ENCODE measurements at regions not wholly inside any gene's neighbourhood (a gene's known extent, or its start where the extent isn't known, plus 50 kb on each side); places are given as distances from the start of the nearest gene placed in this dataset.

- no peaks in the 10 kb centered on the region for H3K36me3 ChIP-seq (replicated peaks; ENCODE audit: low read depth, low read length)
- no peaks in the 10 kb centered on the region for H4K20me1 ChIP-seq (ENCODE audit: insufficient read depth, low read length)
- H3K4me2 ChIP-seq (ENCODE audit: low read length), result no peak overlapping the region
- no peaks in the 10 kb centered on the region for H3K79me2 ChIP-seq (ENCODE audit: low read length)
- no peak overlapping the region for H3K27ac ChIP-seq (ENCODE audit: low read length)
- no peak overlapping the region for H3K9ac ChIP-seq (ENCODE audit: low read length)
- H2AFZ ChIP-seq (ENCODE audit: low read depth, low read length), result no peak overlapping the region
- H3K27me3 ChIP-seq (ENCODE audit: low read depth, low read length), result no peaks in the 10 kb centered on the region
- no peak overlapping the region for H3K4me3 ChIP-seq (ENCODE audit: low read length)
- no peaks in the 10 kb centered on the region for H3K9me3 ChIP-seq (ENCODE audit: insufficient read depth, low read length)
- TF ChIP-seq EZH2phosphoT487 (IDR thresholded peaks at IDR 0.05; ENCODE audit: low read depth) (no peak), CTCF (IDR thresholded peaks at IDR 0.05; ENCODE audit: low read depth, low read length) (no peak)
- H3K4me1 ChIP-seq (ENCODE audit: low read length), result no peaks in the 10 kb centered on the region
Measured at GRCh38 chr4:155532373-155533085, 134.1 kb upstream of the GUCY1A1 start.

GRCh38 chr4:155530857-155531256, 135.8 kb upstream of the GUCY1A1 start:
- no peak for TF ChIP-seq EZH2phosphoT487 (IDR thresholded peaks at IDR 0.05; ENCODE audit: low read depth)
- TF ChIP-seq CTCF (IDR thresholded peaks at IDR 0.05; ENCODE audit: low read depth, low read length), result no peak
- Histone ChIP-seq H3K4me2 (ENCODE audit: low read length) (no peak overlapping the region), H3K9me3 (ENCODE audit: insufficient read depth, low read length) (no peaks in the 10 kb centered on the region), H3K27ac (ENCODE audit: low read length) (no peak overlapping the region), H3K79me2 (ENCODE audit: low read length) (no peaks in the 10 kb centered on the region), H3K9ac (ENCODE audit: low read length) (no peak overlapping the region), H2AFZ (ENCODE audit: low read depth, low read length) (no peak overlapping the region), H3K4me1 (ENCODE audit: low read length) (no peaks in the 10 kb centered on the region), H3K4me3 (ENCODE audit: low read length) (no peak overlapping the region), H3K36me3 (replicated peaks; ENCODE audit: low read depth, low read length) (no peaks in the 10 kb centered on the region), H4K20me1 (ENCODE audit: insufficient read depth, low read length) (no peaks in the 10 kb centered on the region), H3K27me3 (ENCODE audit: low read depth, low read length) (no peaks in the 10 kb centered on the region)

- Histone ChIP-seq H2AFZ (ENCODE audit: low read depth, low read length) (no peak overlapping the region), H4K20me1 (ENCODE audit: insufficient read depth, low read length) (no peaks in the 10 kb centered on the region), H3K4me3 (ENCODE audit: low read length) (no peak overlapping the region), H3K9ac (ENCODE audit: low read length) (no peak overlapping the region), H3K4me2 (ENCODE audit: low read length) (no peak overlapping the region), H3K27ac (ENCODE audit: low read length) (no peak overlapping the region), H3K4me1 (ENCODE audit: low read length) (no peaks in the 10 kb centered on the region), H3K9me3 (ENCODE audit: insufficient read depth, low read length) (no peaks in the 10 kb centered on the region), H3K27me3 (ENCODE audit: low read depth, low read length) (no peaks in the 10 kb centered on the region), H3K79me2 (ENCODE audit: low read length) (no peaks in the 10 kb centered on the region), H3K36me3 (replicated peaks; ENCODE audit: low read depth, low read length) (no peaks in the 10 kb centered on the region)
- TF ChIP-seq CTCF (IDR thresholded peaks at IDR 0.05; ENCODE audit: low read depth, low read length) (no peak), EZH2phosphoT487 (IDR thresholded peaks at IDR 0.05; ENCODE audit: low read depth) (no peak)
Measured at GRCh38 chr4:155530290-155530689, 136.4 kb upstream of the GUCY1A1 start.

DNA sequence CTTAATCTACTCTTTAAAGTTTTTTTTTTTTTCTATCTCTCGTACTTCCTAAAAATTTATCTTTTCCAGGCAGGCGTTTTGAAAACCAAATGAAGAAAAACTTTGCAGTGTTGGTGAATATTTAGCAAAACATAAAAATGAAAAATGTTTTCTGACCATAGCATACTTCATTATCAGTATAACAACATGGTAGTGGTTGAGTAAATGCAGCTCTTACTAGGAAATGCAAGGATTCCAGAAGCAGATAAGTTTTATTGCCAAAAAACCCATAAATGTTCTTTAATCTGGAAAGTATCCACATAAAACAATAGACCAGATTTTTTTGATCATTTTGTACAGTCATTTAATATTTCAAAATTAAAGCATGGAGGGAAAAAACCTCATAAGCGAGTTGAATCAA, 136.9 kb upstream of the GUCY1A1 start:
- H3K4me3 ChIP-seq (ENCODE audit: low read length), result no peak overlapping the region
- TF ChIP-seq EZH2phosphoT487 (IDR thresholded peaks at IDR 0.05; ENCODE audit: low read depth) (no peak), CTCF (IDR thresholded peaks at IDR 0.05; ENCODE audit: low read depth, low read length) (no peak)
- H4K20me1 ChIP-seq (ENCODE audit: insufficient read depth, low read length), result no peaks in the 10 kb centered on the region
- H3K36me3 ChIP-seq (replicated peaks; ENCODE audit: low read depth, low read length), result no peaks in the 10 kb centered on the region
- no peak overlapping the region for H3K4me2 ChIP-seq (ENCODE audit: low read length)
- H3K9ac ChIP-seq (ENCODE audit: low read length), result no peak overlapping the region
- no peak overlapping the region for H2AFZ ChIP-seq (ENCODE audit: low read depth, low read length)
- no peaks in the 10 kb centered on the region for H3K4me1 ChIP-seq (ENCODE audit: low read length)
- H3K27ac ChIP-seq (ENCODE audit: low read length), result no peak overlapping the region
- no peaks in the 10 kb centered on the region for H3K79me2 ChIP-seq (ENCODE audit: low read length)
- no peaks in the 10 kb centered on the region for H3K9me3 ChIP-seq (ENCODE audit: insufficient read depth, low read length)
- H3K27me3 ChIP-seq (ENCODE audit: low read depth, low read length), result no peaks in the 10 kb centered on the region
